ENCODE measurements at regions not wholly inside any gene's neighbourhood (a gene's known extent, or its start where the extent isn't known, plus 50 kb on each side); places are given as distances from the start of the nearest gene placed in this dataset.

GRCh38 chr4:134027931-134028330 lies 173.7 kb downstream of the PABPC4L start:
- TF ChIP-seq CTCF (IDR thresholded peaks at IDR 0.05) (no peak), ZFX (IDR thresholded peaks at IDR 0.05; ENCODE audit: borderline replicate concordance) (no peak)

Data from 22Rv1 (cell line).